Stimulated activated CD4-positive, alpha-beta T cell treated with anti-CD3 and anti-CD28 coated beads, TNF-alpha, amount 100 ng/mL, for 48 hours (primary cell): ENCODE measurements at regions not wholly inside any gene's neighbourhood (a gene's known extent, or its start where the extent isn't known, plus 50 kb on each side); places are given as distances from the start of the nearest gene placed in this dataset.
"Not testable (repeated sequence)": the region's sequence is repeated elsewhere in the genome, so short reads cannot be mapped to it uniquely, and the experiment has no call there.

ENCODE experiments used
- DNase-seq, 3 donors: peaks; one replicate each; pipeline ENCODE4 v3.0.0-alpha.2; 2020; ENCODE audit warnings: low read depth in 3 of 3

DNA sequence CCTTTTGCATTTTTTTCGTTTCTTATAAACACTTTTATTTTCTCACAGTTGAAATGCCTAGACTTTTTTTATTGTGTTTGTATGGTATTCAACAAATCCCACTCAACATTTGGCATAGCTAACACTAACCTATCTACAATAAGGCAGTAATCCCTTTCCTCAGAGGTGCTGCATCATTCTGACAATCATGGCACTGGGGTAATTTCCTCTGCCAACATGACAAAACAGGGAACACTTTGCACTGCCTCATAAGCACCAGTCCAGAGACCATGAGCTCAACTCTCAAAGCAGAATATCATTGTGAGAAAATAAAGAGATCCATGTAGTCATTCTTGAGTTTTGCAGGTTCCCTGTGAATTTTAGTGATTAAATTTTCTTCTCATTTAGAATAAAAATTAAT, 183.8 kb upstream of the INTU start:
- DNase-seq, result no peak

DNA sequence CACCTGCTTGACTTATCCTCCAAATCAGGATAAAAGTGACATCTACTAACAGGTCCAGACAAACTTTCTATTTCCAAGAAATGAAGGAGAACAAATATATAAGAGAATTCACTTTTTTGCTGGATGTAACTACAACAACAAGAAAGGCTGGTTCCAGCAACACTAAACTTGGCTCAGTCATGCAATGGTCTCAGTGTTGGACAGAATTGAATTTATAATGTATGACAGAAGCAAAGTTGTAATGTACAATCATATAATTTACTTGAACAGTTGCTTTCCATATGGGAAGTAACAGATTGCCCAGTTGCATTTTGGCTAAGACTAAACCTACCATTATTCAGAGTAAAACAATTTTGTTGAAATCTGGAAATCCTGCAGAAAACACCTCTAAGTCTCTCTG, 183.3 kb upstream of the INTU start:
- DNase-seq, result no peak

DNA sequence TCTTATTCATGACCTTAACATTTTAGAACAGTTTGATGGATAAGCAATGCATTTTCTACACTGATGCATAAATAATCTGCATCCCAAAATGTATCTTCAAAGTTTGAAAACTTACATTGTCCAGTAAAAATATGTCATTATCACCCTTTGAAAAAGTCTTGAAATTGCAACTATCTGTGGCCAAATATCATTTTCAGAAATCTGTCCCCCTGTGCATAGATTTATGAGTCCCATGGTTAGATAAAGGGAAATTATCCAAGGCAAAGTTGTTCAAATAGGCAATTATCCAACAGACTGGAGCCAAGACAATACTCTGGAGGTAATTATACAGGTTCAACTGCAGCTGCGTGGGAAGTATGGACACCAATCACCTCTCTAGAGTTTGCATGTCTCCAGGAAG, 182.5 kb upstream of the INTU start:
- DNase-seq, result no peak

DNA sequence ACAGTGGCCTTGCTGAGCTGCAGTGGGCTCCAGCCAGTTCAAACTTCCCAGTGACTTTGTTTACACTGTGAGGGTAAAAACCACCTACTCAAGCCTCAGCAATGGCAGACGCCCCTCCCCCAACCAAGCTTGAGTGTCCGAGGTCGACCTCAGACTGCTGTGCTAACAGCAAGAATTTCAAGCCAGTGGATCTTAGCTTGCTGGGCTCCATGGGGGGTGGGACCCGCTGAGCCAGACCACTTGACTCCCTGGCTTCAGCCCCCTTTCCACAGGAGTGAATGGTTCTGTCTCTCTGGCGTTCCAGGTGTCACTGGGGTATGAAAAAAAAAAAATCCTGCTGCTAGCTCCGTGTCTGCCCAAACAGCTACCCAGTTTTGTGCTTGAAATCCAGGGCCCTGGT, 168.9 kb upstream of the INTU start:
- no peak for DNase-seq

- DNase-seq, result no peak
These were observed 163.2 kb upstream of the INTU start for GRCh38 chr4:127469542-127469941.

GRCh38 chr4:127469959-127470809, 162.6 kb upstream of the INTU start:
- no peak for DNase-seq

GRCh38 chr4:127478271-127478670, 154.5 kb upstream of the INTU start:
- not testable (repeated sequence) for DNase-seq

- no peak for DNase-seq
These were observed 153.6 kb upstream of the INTU start for GRCh38 chr4:127479031-127479622.

DNA sequence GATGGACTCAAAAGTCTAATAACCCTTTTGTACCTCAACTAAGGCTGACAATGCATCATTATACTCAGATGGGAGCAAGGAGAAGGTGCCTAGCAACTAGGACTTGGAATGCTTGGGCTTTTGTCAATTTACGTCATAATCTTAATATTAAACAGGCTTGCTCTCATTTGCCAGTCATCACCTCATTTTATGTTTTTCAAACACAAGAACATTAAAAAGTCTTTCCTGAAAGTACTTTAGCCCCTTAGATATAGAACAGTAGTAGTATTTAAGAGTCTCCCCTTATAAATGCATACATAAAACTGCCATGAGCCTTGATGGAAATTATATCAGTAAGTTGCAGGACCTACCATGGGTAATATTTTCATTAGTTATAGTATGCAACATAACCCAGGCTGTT, 150.7 kb upstream of the INTU start:
- DNase-seq, result no peak

- DNase-seq, result no peak
These were observed 148.6 kb upstream of the INTU start for GRCh38 chr4:127484117-127484516.

GRCh38 chr4:127486248-127486647, 146.5 kb upstream of the INTU start:
- no peak for DNase-seq

DNA sequence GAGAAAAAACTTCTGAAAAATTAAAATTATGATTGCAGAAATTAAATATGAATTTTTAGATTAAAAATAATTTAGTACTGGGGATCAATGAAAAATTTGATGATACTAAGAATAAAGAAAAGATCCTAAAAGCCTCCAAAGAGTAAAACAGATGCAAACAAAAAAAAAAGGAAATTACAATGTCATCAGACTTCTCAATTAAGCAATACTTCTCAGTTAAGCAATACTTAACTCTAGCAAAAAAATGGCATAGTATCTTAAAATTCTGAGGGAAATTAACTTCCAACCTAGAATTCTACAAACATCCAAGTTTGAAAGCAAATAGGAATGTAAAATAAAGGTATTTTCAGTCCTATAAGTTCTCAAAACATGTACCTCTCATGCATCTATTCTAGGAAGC, 141.2 kb upstream of the INTU start:
- no peak for DNase-seq

DNA sequence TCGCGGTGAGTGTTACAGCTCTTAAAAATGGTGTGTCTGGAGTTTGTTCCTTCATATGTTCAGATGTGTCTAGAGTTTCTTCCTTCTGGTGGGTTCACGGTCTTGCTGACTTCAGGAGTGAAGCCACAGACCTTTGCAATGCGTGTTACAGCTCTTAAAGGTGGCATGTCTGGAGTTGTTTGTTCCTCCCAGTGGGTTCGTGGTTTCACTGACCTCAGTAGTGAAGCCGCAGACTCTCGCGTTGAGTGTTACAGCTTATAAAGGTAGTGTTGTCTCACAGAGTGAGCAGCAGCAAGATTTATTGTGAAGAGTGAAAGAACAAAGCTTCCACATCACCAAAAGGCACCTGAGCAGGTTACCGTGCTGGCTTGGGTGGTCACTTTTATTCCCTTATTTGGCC, 135.9 kb upstream of the INTU start:
- DNase-seq, result peak in 1 of 3 donors; percentile 0

GRCh38 chr4:127498366-127498765, 134.4 kb upstream of the INTU start:
- no peak for DNase-seq

DNA sequence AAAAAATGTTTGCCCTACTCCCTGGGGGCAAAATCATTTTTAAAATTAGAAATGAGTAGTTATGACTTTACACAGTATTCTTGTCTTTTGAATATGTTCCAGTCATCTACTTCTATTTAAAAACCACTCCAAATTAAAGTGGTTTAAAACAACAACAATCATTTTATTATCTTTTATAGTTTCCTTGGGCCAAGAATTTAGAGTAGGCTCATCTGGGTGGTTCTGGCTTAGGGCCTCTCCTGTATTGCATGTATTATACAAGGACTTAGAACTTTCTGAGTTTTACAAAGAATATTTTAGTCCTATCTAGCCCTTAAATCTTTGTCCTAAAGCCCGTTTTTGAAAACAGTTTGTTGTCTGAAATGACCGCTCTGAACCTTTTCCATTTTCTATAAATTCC, 132.5 kb upstream of the INTU start:
- DNase-seq, result no peak

DNA sequence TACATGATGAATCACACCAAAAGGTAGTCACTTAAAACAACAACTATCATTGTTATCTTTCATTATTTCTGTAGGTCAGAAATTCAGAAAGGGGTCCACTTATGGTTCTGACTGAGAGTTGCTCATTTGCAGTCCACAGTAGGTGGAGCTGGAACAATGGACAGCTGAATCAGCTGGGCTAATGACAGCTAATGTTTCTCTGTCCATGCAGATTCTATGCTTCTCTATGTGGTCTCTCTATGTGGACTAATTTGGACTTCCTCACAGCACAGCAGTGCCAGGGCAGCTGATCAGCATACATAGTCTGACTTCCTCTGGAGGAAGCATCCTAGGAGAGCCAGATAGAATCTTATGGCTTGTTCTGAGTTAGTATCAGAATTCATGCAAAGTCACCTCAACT, 131.7 kb upstream of the INTU start:
- no peak for DNase-seq

DNA sequence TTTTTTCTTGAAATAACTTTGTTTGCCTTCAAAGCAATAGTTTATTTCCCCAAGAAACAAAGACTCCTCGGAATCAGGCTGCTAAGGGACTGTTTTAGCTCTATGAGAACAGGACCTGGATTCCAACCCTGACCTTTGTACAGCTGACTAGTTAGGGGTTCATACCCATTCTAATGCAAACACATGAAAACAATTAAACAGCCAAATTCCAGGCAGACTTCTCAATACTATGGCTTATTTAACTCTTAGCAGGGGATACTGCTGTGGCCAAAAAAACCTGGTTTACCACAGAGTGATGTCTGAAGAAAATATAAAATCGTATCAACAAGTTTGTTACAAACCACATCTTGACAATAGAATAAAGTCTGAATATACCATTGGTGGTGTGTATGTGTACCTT, 129.6 kb upstream of the INTU start:
- DNase-seq, result no peak

DNA sequence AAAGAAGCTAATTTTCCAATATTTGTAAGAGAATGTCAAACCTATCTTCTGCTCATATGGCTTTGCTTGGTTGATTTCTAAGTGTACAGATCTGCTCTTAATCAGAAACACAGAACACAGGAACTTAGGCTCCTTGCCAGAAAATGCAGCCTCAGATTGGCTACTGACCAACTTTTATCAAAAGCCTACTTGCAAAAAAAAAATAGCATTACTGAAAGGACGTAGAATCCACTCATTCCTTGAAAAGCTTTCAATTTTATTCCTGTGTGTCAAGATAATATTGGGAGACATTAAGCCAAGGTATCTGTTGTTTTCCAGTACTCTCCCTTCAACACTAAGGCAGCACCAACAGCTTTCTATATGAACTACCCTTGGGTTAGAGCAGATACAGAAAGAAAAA, 127.6 kb upstream of the INTU start:
- DNase-seq, result no peak

- DNase-seq, result no peak
These were observed 126.5 kb upstream of the INTU start for GRCh38 chr4:127506283-127506682.

DNA sequence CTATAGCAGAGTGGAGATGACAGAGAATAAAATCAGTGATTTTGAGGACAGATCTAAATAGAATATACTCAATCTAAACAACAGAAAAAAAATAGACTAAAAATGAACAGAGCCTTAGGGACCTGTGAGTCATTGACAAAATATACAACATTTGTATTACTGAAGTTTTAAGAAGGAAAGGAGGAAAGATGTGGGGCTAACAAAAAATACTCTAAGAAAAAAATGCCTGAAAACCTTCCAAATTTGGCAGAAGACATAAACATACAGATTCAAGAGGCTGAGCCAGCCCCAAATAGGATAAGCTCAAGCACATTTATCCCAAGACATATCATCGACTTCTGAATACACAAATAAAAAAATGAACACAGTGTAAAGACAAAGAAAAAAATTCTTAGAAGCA, 123.6 kb upstream of the INTU start:
- no peak for DNase-seq

DNA sequence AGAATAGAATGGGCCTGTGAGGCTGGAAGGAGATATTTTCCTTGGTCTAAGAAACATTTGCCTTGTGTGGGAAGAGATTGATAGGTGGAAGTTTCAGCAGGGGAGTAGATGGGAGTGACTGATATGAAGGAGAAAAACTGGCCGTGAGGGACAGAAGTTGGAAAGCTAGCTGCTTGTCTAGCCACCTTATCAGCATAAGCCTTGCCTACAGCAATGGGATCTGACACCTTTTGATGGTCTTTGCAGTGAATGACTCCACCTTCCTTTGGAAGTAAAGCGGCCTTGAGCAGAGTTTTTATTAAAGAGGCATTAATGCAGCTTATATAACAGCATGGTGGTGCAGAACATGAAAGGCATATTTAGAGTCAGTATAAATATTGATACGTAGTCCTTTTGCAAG, 120.1 kb upstream of the INTU start:
- not testable (repeated sequence) for DNase-seq

DNA sequence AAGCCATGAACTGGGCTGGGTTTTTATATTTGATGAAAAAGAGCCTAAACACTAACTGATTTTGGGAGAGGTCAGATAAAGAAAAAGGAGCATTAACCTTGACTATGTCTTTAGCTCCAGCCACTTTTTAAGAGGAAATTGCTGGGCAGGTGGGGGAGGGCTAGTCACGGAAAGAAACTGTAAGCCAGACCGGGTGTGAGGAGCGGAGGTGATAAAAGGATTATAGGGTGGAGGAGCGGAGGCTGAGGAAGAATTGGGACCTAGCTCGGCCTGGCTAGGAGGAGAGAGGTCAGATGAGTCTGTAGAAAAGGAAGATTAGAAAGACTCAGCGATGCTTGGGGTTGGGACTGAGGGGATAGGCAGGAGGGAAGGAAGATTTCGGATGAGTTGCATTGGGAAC, 117.5 kb upstream of the INTU start:
- DNase-seq, result not testable (repeated sequence)

DNA sequence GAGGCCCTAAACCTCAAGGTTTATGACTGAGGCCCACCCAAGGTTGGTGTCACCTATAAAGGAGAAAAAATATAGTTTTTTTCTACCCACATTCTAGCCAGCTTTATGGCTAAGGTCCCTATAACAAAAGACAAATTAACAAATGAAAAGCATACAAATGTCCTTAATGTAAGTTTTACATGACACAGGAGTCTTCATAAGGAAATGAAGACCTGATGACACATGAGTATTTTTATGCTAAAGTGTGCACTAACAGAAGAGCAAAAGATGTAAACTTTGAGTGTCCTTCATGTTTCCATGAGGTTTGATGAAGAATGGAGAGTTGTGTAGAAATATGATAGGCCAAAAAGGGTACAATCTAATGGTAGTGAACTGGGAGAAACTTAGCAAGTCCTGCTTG, 114.7 kb upstream of the INTU start:
- DNase-seq, result no peak

DNA sequence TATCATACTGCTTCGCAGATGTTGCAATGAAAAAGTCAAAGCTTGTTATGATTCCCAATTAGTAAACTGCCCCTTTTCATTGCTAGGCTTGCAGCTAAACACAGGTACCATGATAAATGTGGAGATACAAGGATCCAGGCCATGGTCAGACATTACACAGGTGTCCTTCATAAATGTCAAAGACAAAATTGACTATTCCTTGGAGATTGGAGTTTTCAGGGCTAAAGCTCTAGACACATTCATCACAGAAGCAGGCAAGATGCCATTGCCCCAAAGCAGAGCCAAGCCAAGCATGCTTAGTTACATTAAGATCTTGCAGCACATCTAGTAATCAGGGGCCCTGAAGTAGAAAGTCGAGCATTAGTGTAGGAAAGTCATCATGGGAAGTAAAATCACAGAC, 111.3 kb upstream of the INTU start:
- DNase-seq, result no peak
